H1 (cell line): ENCODE measurements at regions not wholly inside any gene's neighbourhood (a gene's known extent, or its start where the extent isn't known, plus 50 kb on each side); places are given as distances from the start of the nearest gene placed in this dataset.

Source experiments
- CTCF ChIA-PET: fragments of 300-600 bp; sonication (Branson Sonifier 250); formaldehyde crosslinking; loops from one replicate; lab custom pipeline; 2021; ENCODE audit not compliant: partially characterized antibody; lab: Charles Lee
- POLR2A ChIA-PET: fragments of 300-600 bp; sonication (Branson Sonifier 250); formaldehyde crosslinking; loops from one replicate; lab custom pipeline; 2021; ENCODE audit warnings: inconsistent platforms; ENCODE audit not compliant: partially characterized antibody; lab: Charles Lee
- DNase-seq, 2 experiments: peaks; one replicate each; pipeline versions ENCODE4 v3.0.0 to v3.0.0-alpha.2; 2010 to 2022; ENCODE audit warnings: low spot score in 2 of 2, low read depth in 1 of 2, mixed read lengths in 1 of 2
- FAIRE-seq: peaks from 2 replicates; lab custom pipeline; 2011; peaks lifted over from hg19 to GRCh38; lab: Jason Lieb, UNC
- H2AFZ ChIP-seq: 2 replicates; pipeline ENCODE4 v1.8.1; 2012; ENCODE audit warnings: low read length, inconsistent platforms
- H2AK5ac ChIP-seq: 2 replicates; pipeline ENCODE4 v1.6.1; 2013; ENCODE audit warnings: low read depth, low read length
- H2BK120ac ChIP-seq: replicated peaks from 2 replicates; pipeline ENCODE3; 2013; ENCODE audit warnings: low read depth, low read length, inconsistent platforms
- H2BK12ac ChIP-seq: 2 replicates; pipeline ENCODE4 v1.6.1; 2013; ENCODE audit warnings: low read depth, low read length
- H2BK15ac ChIP-seq: 2 replicates; pipeline ENCODE4 v1.6.1; 2013; ENCODE audit warnings: low read length
- H2BK20ac ChIP-seq: 2 replicates; pipeline ENCODE4 v1.6.1; 2013; ENCODE audit warnings: low read length
- H2BK5ac ChIP-seq: 2 replicates; pipeline ENCODE4 v1.6.1; 2013; ENCODE audit warnings: low read depth, low read length
- H3K14ac ChIP-seq: 2 replicates; pipeline ENCODE4 v1.6.1; 2013; ENCODE audit warnings: inconsistent platforms; ENCODE audit not compliant: insufficient read length
- H3K18ac ChIP-seq: 2 replicates; pipeline ENCODE4 v1.6.1; 2013; ENCODE audit warnings: low read length; ENCODE audit errors: extremely low read depth
- H3K23ac ChIP-seq: 2 replicates; pipeline ENCODE4 v1.6.1; 2013; ENCODE audit warnings: inconsistent platforms; ENCODE audit not compliant: insufficient read length
- H3K23me2 ChIP-seq: 2 replicates; pipeline ENCODE4 v1.6.1; 2013; ENCODE audit warnings: low read depth, low read length
- H3K27ac ChIP-seq: 2 replicates; pipeline ENCODE4 v1.6.1; 2011; ENCODE audit warnings: low read depth, low read length, inconsistent platforms
- H3K27me3 ChIP-seq, 4 experiments: replicated peaks in 1 of 4; 1 replicate in 1 of 4; 2 replicates in 3 of 4; pipeline versions ENCODE4 v1.6.1 to v1.8.1; 2011 to 2013; ENCODE audit warnings: low read length in 3 of 4, mild to moderate bottlenecking in 3 of 4, inconsistent platforms in 2 of 4, mixed read lengths in 2 of 4, moderate library complexity in 1 of 4; ENCODE audit not compliant: control insufficient read depth in 3 of 4, insufficient read depth in 3 of 4; ENCODE audit errors: extremely low read depth in 1 of 4
- H3K36me3 ChIP-seq, 4 experiments: 2 replicates each; pipeline versions ENCODE4 v1.6.1 to v1.8.1; 2011 to 2013; ENCODE audit warnings: mild to moderate bottlenecking in 4 of 4, low read length in 3 of 4, moderate library complexity in 2 of 4, control low read depth in 1 of 4, inconsistent platforms in 1 of 4; ENCODE audit not compliant: insufficient read depth in 4 of 4, control insufficient read depth in 2 of 4
- H3K4ac ChIP-seq: replicated peaks from 2 replicates; pipeline ENCODE3; 2013; ENCODE audit warnings: low read length, low read depth, mixed read lengths, inconsistent platforms; ENCODE audit not compliant: insufficient read length
- H3K4me1 ChIP-seq, 4 experiments: replicated peaks in 1 of 4; 1 replicate in 1 of 4; 2 replicates in 3 of 4; pipeline versions ENCODE4 v1.6.1 to v1.8.1; 2011 to 2013; ENCODE audit warnings: low read length in 3 of 4, inconsistent platforms in 2 of 4, mixed read lengths in 1 of 4; ENCODE audit not compliant: insufficient read depth in 4 of 4, control insufficient read depth in 3 of 4
- H3K4me2 ChIP-seq, 2 experiments: 2 replicates each; pipeline versions ENCODE4 v1.6.1 to v1.8.1; 2011 to 2013; ENCODE audit warnings: low read depth in 2 of 2, low read length in 2 of 2, control low read depth in 1 of 2, inconsistent platforms in 1 of 2, mild to moderate bottlenecking in 1 of 2; ENCODE audit not compliant: insufficient read depth in 1 of 2
- H3K4me3 ChIP-seq, 4 experiments: fragments of 200-600, 300-600 bp in 1 of 4; sonication (generic), shearing (Covaris generic), sonication (Bioruptor Twin) in 1 of 4; 2 replicates each; pipeline versions ENCODE4 v1.5.1 to v1.8.1; 2011 to 2016; ENCODE audit warnings: low read length in 4 of 4, low read depth in 3 of 4, control low read depth in 2 of 4, inconsistent platforms in 2 of 4, mild to moderate bottlenecking in 2 of 4, mixed read lengths in 1 of 4, moderate library complexity in 1 of 4; ENCODE audit not compliant: insufficient read depth in 2 of 4; ENCODE audit errors: extremely low read depth in 1 of 4
- H3K56ac ChIP-seq: replicated peaks from 2 replicates; pipeline ENCODE3; 2013; ENCODE audit warnings: low read depth, mild to moderate bottlenecking, mixed read lengths, low read length, inconsistent platforms; ENCODE audit not compliant: insufficient read length
- H3K79me1 ChIP-seq: 2 replicates; pipeline ENCODE4 v1.6.1; 2013; ENCODE audit warnings: low read depth, low read length, control low read depth
- H3K79me2 ChIP-seq, 2 experiments: 2 replicates each; pipeline versions ENCODE4 v1.6.1 to v1.8.1; 2012 to 2013; ENCODE audit warnings: low read length in 2 of 2, mild to moderate bottlenecking in 2 of 2, inconsistent platforms in 1 of 2; ENCODE audit not compliant: insufficient read depth in 2 of 2, control insufficient read depth in 1 of 2
- H3K9ac ChIP-seq, 4 experiments: replicated peaks in 1 of 4; 1 replicate in 1 of 4; 2 replicates in 3 of 4; pipeline versions ENCODE4 v1.6.1 to v1.8.1; 2011 to 2013; ENCODE audit warnings: low read depth in 3 of 4, low read length in 3 of 4, control low read depth in 2 of 4, mild to moderate bottlenecking in 2 of 4, moderate library complexity in 2 of 4, inconsistent platforms in 1 of 4; ENCODE audit errors: extremely low read depth in 1 of 4
- H3K9me3 ChIP-seq, 2 experiments: 2 replicates each; pipeline versions ENCODE4 v1.6.1 to v1.8.1; 2012 to 2013; ENCODE audit warnings: mild to moderate bottlenecking in 2 of 2, moderate library complexity in 2 of 2, control low read depth in 1 of 2, inconsistent platforms in 1 of 2, low read depth in 1 of 2, low read length in 1 of 2, mixed read lengths in 1 of 2; ENCODE audit not compliant: insufficient read depth in 2 of 2
- H4K20me1 ChIP-seq, 2 experiments: replicated peaks in 1 of 2; 2 replicates each; pipeline versions ENCODE3 to v1.8.1; 2011 to 2013; ENCODE audit warnings: inconsistent platforms in 2 of 2, low read length in 2 of 2, mild to moderate bottlenecking in 1 of 2; ENCODE audit not compliant: insufficient read depth in 2 of 2, control insufficient read depth in 1 of 2
- H4K5ac ChIP-seq: 2 replicates; pipeline ENCODE4 v1.6.1; 2013; ENCODE audit warnings: low read length, low read depth, mixed read lengths, inconsistent platforms; ENCODE audit not compliant: insufficient read length
- H4K8ac ChIP-seq: 2 replicates; pipeline ENCODE4 v1.8.0; 2013; ENCODE audit warnings: mild to moderate bottlenecking, moderate library complexity, low read length, inconsistent platforms; ENCODE audit not compliant: insufficient read depth; ENCODE audit errors: extremely low read depth
- H4K91ac ChIP-seq: replicated peaks from 2 replicates; pipeline ENCODE3; 2013; ENCODE audit warnings: low read length, mixed read lengths, inconsistent platforms; ENCODE audit not compliant: insufficient read length
- BRCA1 ChIP-seq: IDR thresholded peaks from 2 replicates; pipeline ENCODE4 v1.6.1; 2012; ENCODE audit warnings: low read depth, low read length, improper control_type of control experiment
- WGBS, 2 experiments: shearing (Covaris generic) in 1 of 2; methylation state at CpG; one replicate each; pipeline versions ENCODE4 v1.1.6 to v1.1.7; 2013 to 2015; ENCODE audit warnings: low lambda C conversion rate in 2 of 2, mixed read lengths in 2 of 2, inconsistent platforms in 1 of 2, low coverage in 1 of 2, missing lambda C conversion rate in 1 of 2; ENCODE audit not compliant: insufficient replicate concordance in 2 of 2, insufficient coverage in 1 of 2, insufficient read length in 1 of 2; ENCODE audit errors: extremely low coverage in 1 of 2, missing lambda C conversion rate in 1 of 2; 5-methylcytosine and 5-hydroxymethylcytosine counted together

DNA sequence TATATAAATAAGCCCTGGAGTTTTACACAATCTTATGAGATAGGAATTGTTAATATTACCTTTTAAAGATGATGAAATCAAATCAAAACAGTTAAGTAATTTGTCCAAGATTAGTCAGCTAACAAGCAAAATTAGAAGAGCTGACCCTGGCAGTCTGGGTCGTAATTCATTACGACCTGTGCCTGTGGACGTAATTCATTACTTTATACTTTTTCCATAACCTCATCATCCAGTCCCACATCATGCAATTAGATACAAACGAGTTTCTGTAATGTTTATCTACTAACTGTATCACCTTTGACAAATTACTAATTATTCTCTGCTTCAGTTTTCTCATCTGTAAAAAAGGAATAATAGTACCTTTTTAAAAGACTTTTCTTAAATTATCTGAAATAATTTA lies 665.9 kb downstream of the ZBBX start:
- H3K18ac ChIP-seq = no peak overlapping the region
- no peaks in the 10 kb centered on the region for H3K9me3 ChIP-seq
- H3K4me3 ChIP-seq = no peak overlapping the region
- H3K9ac ChIP-seq = no peak overlapping the region
- no peaks in the 10 kb centered on the region for H3K4me1 ChIP-seq
- ChIA-PET CTCF (interaction anchor here (1.0 to 1.1 kb wide), 2 partner anchors 11 to 99 kb away, joined by 3 read pairs; no protein-coding TSS in a partner anchor), POLR2A (no interaction called here)
- no peak overlapping the region for H2AFZ ChIP-seq
- H3K36me3 ChIP-seq = no peaks in the 10 kb centered on the region; a peak in 1 of 8 replicates
- H3K23me2 ChIP-seq = no peaks in the 10 kb centered on the region
- H3K4ac ChIP-seq = no peak overlapping the region
- no peak overlapping the region for H3K4me2 ChIP-seq
- no peak overlapping the region for H2BK12ac ChIP-seq
- WGBS, 2 experiments = 83% methylated on average over 4 of the region's 4 CpGs; no CpG with 5 or more reads in 1 of the 2 experiments
- no peak overlapping the region for H4K5ac ChIP-seq
- H4K91ac ChIP-seq = no peak overlapping the region
- H4K8ac ChIP-seq = no peak overlapping the region
- H2BK20ac ChIP-seq = no peak overlapping the region
- FAIRE-seq = no peak
- no peaks in the 10 kb centered on the region for H3K27me3 ChIP-seq
- H4K20me1 ChIP-seq = no peaks in the 10 kb centered on the region
- H3K14ac ChIP-seq = no peak overlapping the region
- no peak overlapping the region for H3K56ac ChIP-seq
- no peaks in the 10 kb centered on the region for H3K79me2 ChIP-seq
- no peaks in the 10 kb centered on the region for H3K79me1 ChIP-seq
- no peak overlapping the region for H2BK5ac ChIP-seq
- no peak for TF ChIP-seq BRCA1
- H2BK120ac ChIP-seq = no peak overlapping the region
- H3K23ac ChIP-seq = no peak overlapping the region
- H3K27ac ChIP-seq = no peak overlapping the region
- H2BK15ac ChIP-seq = no peak overlapping the region
- no peak for DNase-seq
- H2AK5ac ChIP-seq = no peak overlapping the region
